SU-DHL-6 (cell line): ENCODE measurements at regions not wholly inside any gene's neighbourhood (a gene's known extent, or its start where the extent isn't known, plus 50 kb on each side); places are given as distances from the start of the nearest gene placed in this dataset.
"Not testable (repeated sequence)": the region's sequence is repeated elsewhere in the genome, so short reads cannot be mapped to it uniquely, and the experiment has no call there.

ENCODE experiments used
- H2AFZ ChIP-seq: fragments of 200-600 bp; sonication (generic); 2 replicates; pipeline ENCODE4 v1.6.1; 2014; ENCODE audit warnings: low read depth, mild to moderate bottlenecking, moderate library complexity, mixed read lengths, antibody characterized with exemption, low read length; ENCODE audit not compliant: severe bottlenecking
- H3F3A ChIP-seq: fragments of 200-600 bp; shearing (Covaris generic); 2 replicates; pipeline ENCODE4 v1.6.0; 2016; ENCODE audit warnings: antibody characterized with exemption, mild to moderate bottlenecking; ENCODE audit not compliant: insufficient read depth
- H3K27ac ChIP-seq: fragments of 200-600 bp; sonication (generic); 2 replicates; pipeline ENCODE4 v1.5.1; 2016; ENCODE audit warnings: low read depth, mild to moderate bottlenecking, low read length, moderate library complexity, mixed read lengths
- H3K27me3 ChIP-seq: fragments of 200-600 bp; sonication (generic), shearing (Covaris generic); 2 replicates; pipeline ENCODE4 v1.6.0; 2014; ENCODE audit warnings: mild to moderate bottlenecking, low read length
- H3K36me3 ChIP-seq: fragments of 200-600 bp; sonication (generic); 2 replicates; pipeline ENCODE4 v1.6.1; 2014; ENCODE audit warnings: mild to moderate bottlenecking, low read length, mixed read lengths
- H3K4me2 ChIP-seq: fragments of 300-600, 200-600 bp; shearing (Covaris generic), sonication (generic); 2 replicates; pipeline ENCODE4 v1.6.0; 2014; ENCODE audit warnings: low read length, low read depth, mild to moderate bottlenecking; ENCODE audit not compliant: poor library complexity, severe bottlenecking
- H3K4me3 ChIP-seq: fragments of 200-600 bp; sonication (generic); 2 replicates; pipeline ENCODE4 v1.5.1; 2014; ENCODE audit warnings: antibody characterized with exemption, low read length, mild to moderate bottlenecking, mixed read lengths; ENCODE audit not compliant: insufficient read depth, poor library complexity, severe bottlenecking
- H3K79me2 ChIP-seq: fragments of 200-600 bp; sonication (generic); 2 replicates; pipeline ENCODE4 v1.6.1; 2014; ENCODE audit warnings: mild to moderate bottlenecking, low read length, moderate library complexity; ENCODE audit not compliant: insufficient read depth
- H3K9ac ChIP-seq: fragments of 200-600 bp; sonication (generic); 2 replicates; pipeline ENCODE4 v1.7.0; 2014; ENCODE audit warnings: mild to moderate bottlenecking, low read length
- H3K9me2 ChIP-seq: fragments of 200-600 bp; sonication (generic); replicated peaks from 2 replicates; pipeline ENCODE4 v1.6.1; 2014; ENCODE audit warnings: low read length; ENCODE audit not compliant: insufficient read depth
- H3K9me3 ChIP-seq: fragments of 200-600 bp; sonication (generic); 2 replicates; pipeline ENCODE4 v1.6.1; 2014; ENCODE audit warnings: low read length, mixed read lengths; ENCODE audit not compliant: insufficient read depth
- H4K20me1 ChIP-seq: fragments of 200-600 bp; sonication (generic); 2 replicates; pipeline ENCODE4 v1.6.1; 2014; ENCODE audit warnings: low read depth, mild to moderate bottlenecking, antibody characterized with exemption, low read length, moderate library complexity, mixed read lengths
- CTCF ChIP-seq: fragments of 200-600 bp; sonication (generic); IDR thresholded peaks from one replicate; pipeline ENCODE4 v1.5.1; 2017; ENCODE audit warnings: antibody characterized with exemption, mild to moderate bottlenecking, low read length, moderate library complexity; ENCODE audit not compliant: insufficient read depth, poor library complexity, severe bottlenecking
- EZH2phosphoT487 ChIP-seq: fragments of 200-600 bp; sonication (generic), shearing (Covaris generic); conservative IDR thresholded peaks from 2 replicates; pipeline ENCODE4 v1.6.1; 2018; ENCODE audit warnings: mild to moderate bottlenecking, antibody characterized with exemption, low read length, moderate library complexity, mixed read lengths

DNA sequence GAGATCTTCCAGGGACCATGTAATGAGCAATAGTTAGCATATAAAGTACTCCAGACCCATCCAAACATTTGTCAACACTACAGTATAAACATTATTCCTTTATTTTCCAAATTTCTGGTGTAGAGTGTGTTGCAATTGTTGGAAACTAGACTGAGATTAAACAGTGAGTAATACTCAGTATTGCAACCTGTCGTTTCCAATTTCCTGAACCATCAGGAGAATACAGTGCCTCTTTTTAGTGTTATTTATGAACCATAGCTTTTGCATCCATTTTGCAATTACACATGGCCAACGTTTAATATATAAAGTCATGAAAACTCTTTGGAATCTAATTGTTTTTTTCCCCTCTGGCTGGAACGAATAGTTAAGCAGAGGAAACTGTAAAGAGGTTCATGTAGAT lies 58.3 kb upstream of the DHRSX start:
- Histone ChIP-seq H3K36me3 (no peaks in the 10 kb centered on the region), H3K9me2 (no peaks in the 10 kb centered on the region), H3K4me3 (no peak overlapping the region), H3K9me3 (no peaks in the 10 kb centered on the region), H3K27me3 (no peaks in the 10 kb centered on the region), H3K27ac (no peak overlapping the region), H3K79me2 (no peaks in the 10 kb centered on the region), H2AFZ (no peak overlapping the region), H3K4me2 (no peak overlapping the region), H4K20me1 (no peaks in the 10 kb centered on the region), H3F3A (no peaks in the 10 kb centered on the region), H3K9ac (no peak overlapping the region)
- TF ChIP-seq CTCF (no peak), EZH2phosphoT487 (no peak)

- H3K4me2 ChIP-seq = no peak overlapping the region
- H3K27ac ChIP-seq = no peak overlapping the region
- H2AFZ ChIP-seq = no peak overlapping the region
- H3K36me3 ChIP-seq = no peaks in the 10 kb centered on the region
- no peak overlapping the region for H3K9ac ChIP-seq
- H3K9me3 ChIP-seq = no peaks in the 10 kb centered on the region
- H3K4me3 ChIP-seq = no peak overlapping the region
- no peaks in the 10 kb centered on the region for H3F3A ChIP-seq
- TF ChIP-seq EZH2phosphoT487 (no peak), CTCF (no peak)
- no peaks in the 10 kb centered on the region for H3K27me3 ChIP-seq
- H3K79me2 ChIP-seq = no peaks in the 10 kb centered on the region
- H3K9me2 ChIP-seq = no peaks in the 10 kb centered on the region
- H4K20me1 ChIP-seq = no peaks in the 10 kb centered on the region
These were observed 54.1 kb upstream of the DHRSX start for GRCh38 chrX:2554891-2555290.

GRCh38 chrX:2554066-2554465 lies 53.3 kb upstream of the DHRSX start:
- H3K4me2 ChIP-seq, H3K36me3 ChIP-seq, H4K20me1 ChIP-seq, H3K9me2 ChIP-seq, H3K9me3 ChIP-seq, H3K4me3 ChIP-seq, H3K79me2 ChIP-seq, H3K27ac ChIP-seq, H3F3A ChIP-seq, H2AFZ ChIP-seq, H3K9ac ChIP-seq, H3K27me3 ChIP-seq: not testable (repeated sequence)

DNA sequence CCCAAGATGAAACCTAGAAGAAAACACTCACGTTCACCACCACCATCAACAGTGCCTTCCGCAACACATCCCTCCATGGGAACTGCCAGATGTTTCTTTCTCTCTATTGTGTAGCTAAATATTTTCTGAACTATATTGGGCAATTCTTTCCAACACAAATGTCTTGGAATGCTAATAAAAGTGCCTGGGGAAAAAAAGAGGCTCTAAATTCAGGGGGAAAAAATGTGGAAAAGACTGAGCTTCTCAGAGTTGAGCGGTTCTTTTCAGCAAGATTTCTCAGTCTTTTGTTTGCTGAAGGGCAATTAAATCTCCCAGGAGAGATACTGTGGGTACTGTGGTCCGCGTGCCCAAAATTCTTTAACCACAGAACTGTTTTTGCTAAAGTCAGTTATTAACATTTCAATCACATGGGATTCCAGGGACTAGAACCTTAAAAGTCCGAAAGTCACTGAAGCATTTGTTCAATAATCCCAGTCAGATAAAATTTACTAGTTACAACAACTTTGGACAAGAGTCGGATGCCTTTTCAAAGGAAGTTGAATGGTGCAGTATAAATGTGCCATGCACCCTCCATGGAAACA lies 51.9 kb upstream of the DHRSX start:
- Histone ChIP-seq H3K27ac (no peak overlapping the region), H4K20me1 (no peaks in the 10 kb centered on the region), H3K9me2 (no peaks in the 10 kb centered on the region), H3K9ac (no peak overlapping the region), H3K27me3 (no peaks in the 10 kb centered on the region), H3K9me3 (no peaks in the 10 kb centered on the region), H3K36me3 (no peaks in the 10 kb centered on the region), H3K79me2 (no peaks in the 10 kb centered on the region), H2AFZ (no peak overlapping the region), H3K4me2 (no peak overlapping the region), H3K4me3 (no peak overlapping the region), H3F3A (no peaks in the 10 kb centered on the region)
- TF ChIP-seq EZH2phosphoT487 (no peak), CTCF (no peak)
